HepG2 (cell line): ENCODE measurements at regions not wholly inside any gene's neighbourhood (a gene's known extent, or its start where the extent isn't known, plus 50 kb on each side); places are given as distances from the start of the nearest gene placed in this dataset.

Experiments used
- ATAC-seq: fragments of 200-7000 bp; cut with Tn5 transposase; 3 replicates; pipeline ENCODE4 v1.9.1; 2020; ENCODE audit warnings: mild to moderate bottlenecking, moderate library complexity
- BruUV-seq: library from RNA; stranded (reverse); fragments of 400-500 nt; replicated peaks from 2 replicates; lab custom pipeline; 2021; lab: Mats Ljungman, UMichigan
- CTCF ChIA-PET: fragments of 300-600 bp; formaldehyde crosslinking; extraction: SDS; loops from one replicate; lab custom pipeline; 2021; ENCODE audit warnings: low total read pairs, inconsistent platforms, low intra/inter-chr PET ratio; lab: Yijun Ruan, JAX
- POLR2A ChIA-PET: fragments of 350-600 bp; sonication (Branson Sonifier 250); formaldehyde crosslinking; loops from one replicate; lab custom pipeline; 2020; ENCODE audit warnings: antibody characterized with exemption, inconsistent platforms; lab: Yijun Ruan, JAX
- DNase-seq: peaks from one replicate; pipeline ENCODE4 v3.0.0-alpha.2; 2015; ENCODE audit warnings: low spot score
- FAIRE-seq: peaks from 3 replicates; lab custom pipeline; 2011; peaks lifted over from hg19 to GRCh38; lab: Jason Lieb, UNC
- H2AFZ ChIP-seq: one replicate; pipeline ENCODE4 v1.6.1; 2011; ENCODE audit warnings: low read length, inconsistent platforms
- H3K27ac ChIP-seq: fragments of 300-600 bp; 3 replicates; pipeline ENCODE4 v1.8.0; 2011; ENCODE audit warnings: mixed run types, mild to moderate bottlenecking, mixed read lengths, low read length, inconsistent platforms; ENCODE audit not compliant: insufficient read depth; ENCODE audit errors: extremely low read length
- H3K27me3 ChIP-seq, 2 experiments: fragments of 200-600 bp in 1 of 2; 2 replicates in 1 of 2; 3 replicates in 1 of 2; pipeline versions ENCODE4 v1.6.0 to v1.8.0; 2011; ENCODE audit warnings: low read length in 2 of 2, mild to moderate bottlenecking in 2 of 2, moderate library complexity in 2 of 2, inconsistent platforms in 1 of 2; ENCODE audit not compliant: insufficient read depth in 2 of 2, control insufficient read depth in 1 of 2
- H3K36me3 ChIP-seq, 2 experiments: fragments of 200-600 bp in 1 of 2; replicated peaks in 1 of 2; 2 replicates in 1 of 2; 3 replicates in 1 of 2; pipeline versions ENCODE4 v1.5.1 to v1.8.0; 2011; ENCODE audit warnings: low read length in 2 of 2, inconsistent platforms in 1 of 2; ENCODE audit not compliant: insufficient read depth in 2 of 2, control insufficient read depth in 1 of 2
- H3K4me1 ChIP-seq: 2 replicates; pipeline ENCODE4 v1.5.1; 2012; ENCODE audit warnings: low read length, inconsistent platforms; ENCODE audit not compliant: insufficient read depth
- H3K4me2 ChIP-seq: 2 replicates; pipeline ENCODE4 v1.6.0; 2011; ENCODE audit warnings: low read depth, low read length, inconsistent platforms
- H3K4me3 ChIP-seq, 3 experiments: fragments of 200-600 bp in 1 of 3; sonication (generic), shearing (Covaris generic) in 1 of 3; replicated peaks in 1 of 3; 2 replicates each; pipeline ENCODE4 v1.5.1; 2011 to 2016; ENCODE audit warnings: low read length in 3 of 3, inconsistent platforms in 2 of 3, low read depth in 2 of 3, mild to moderate bottlenecking in 2 of 3, control low read depth in 1 of 3, mixed read lengths in 1 of 3; ENCODE audit not compliant: insufficient read depth in 1 of 3
- H3K79me2 ChIP-seq: one replicate; pipeline ENCODE4 v1.6.1; 2011; ENCODE audit warnings: low read length, inconsistent platforms; ENCODE audit not compliant: insufficient read depth
- H3K9ac ChIP-seq: 2 replicates; pipeline ENCODE4 v1.6.0; 2011; ENCODE audit warnings: mild to moderate bottlenecking, low read depth, low read length, inconsistent platforms; ENCODE audit not compliant: insufficient read depth
- H3K9me3 ChIP-seq: 2 replicates; pipeline ENCODE4 v1.5.1; 2012; ENCODE audit warnings: mild to moderate bottlenecking, low read length
- H4K20me1 ChIP-seq: 2 replicates; pipeline ENCODE4 v1.6.0; 2011; ENCODE audit warnings: inconsistent platforms, mild to moderate bottlenecking, low read length, moderate library complexity; ENCODE audit not compliant: insufficient read depth
- ATRX ChIP-seq: sonication (generic); formaldehyde crosslinking; IDR thresholded peaks from 2 replicates; pipeline ENCODE4 v1.4.0; 2020; ENCODE audit warnings: missing genetic modification reagents, borderline replicate concordance
- MAZ ChIP-seq, 2 experiments: sonication (generic) in 1 of 2; formaldehyde crosslinking in 1 of 2; IDR thresholded peaks; 2 replicates each; pipeline versions ENCODE4 v1.5.0 to v1.6.1; 2012 to 2020; ENCODE audit warnings: low read depth in 2 of 2, mild to moderate bottlenecking in 2 of 2, borderline replicate concordance in 1 of 2, improper control_type of control experiment in 1 of 2, low read length in 1 of 2, missing genetic modification reagents in 1 of 2, moderate library complexity in 1 of 2
- NONO ChIP-seq, 2 experiments: fragments of 450-650 bp in 1 of 2; sonication (generic) in 1 of 2; formaldehyde crosslinking in 1 of 2; IDR thresholded peaks in 1 of 2; conservative IDR thresholded peaks in 1 of 2; 2 replicates each; pipeline versions ENCODE4 v1.6.1 to v1.8.0; 2017 to 2022; ENCODE audit warnings: mild to moderate bottlenecking in 1 of 2, missing genetic modification reagents in 1 of 2, moderate library complexity in 1 of 2
- POLR2A ChIP-seq, 2 experiments: IDR thresholded peaks; 2 replicates each; pipeline ENCODE4 v1.6.1; 2011; ENCODE audit warnings: low read depth in 2 of 2, low read length in 2 of 2, mild to moderate bottlenecking in 1 of 2, moderate library complexity in 1 of 2; ENCODE audit not compliant: insufficient read depth in 1 of 2
- REXO4 ChIP-seq: sonication (generic); formaldehyde crosslinking; IDR thresholded peaks from 2 replicates; pipeline ENCODE4 v1.8.0; 2022; ENCODE audit warnings: missing genetic modification reagents, mild to moderate bottlenecking, borderline replicate concordance
- SAFB2 ChIP-seq: sonication (generic); formaldehyde crosslinking; IDR thresholded peaks from 2 replicates; pipeline ENCODE4 v1.5.1; 2020; ENCODE audit warnings: missing genetic modification reagents, low read depth, mild to moderate bottlenecking, borderline replicate concordance
- YEATS4 ChIP-seq: sonication (generic); formaldehyde crosslinking; IDR thresholded peaks from 2 replicates; pipeline ENCODE4 v1.4.0; 2020; ENCODE audit warnings: missing genetic modification reagents, borderline replicate concordance
- ZKSCAN5 ChIP-seq: sonication (generic); formaldehyde crosslinking; IDR thresholded peaks from 2 replicates; pipeline ENCODE4 v1.5.1; 2020; ENCODE audit warnings: mild to moderate bottlenecking, missing genetic modification reagents
- ZNF557 ChIP-seq: sonication (generic); formaldehyde crosslinking; IDR thresholded peaks from 2 replicates; pipeline ENCODE4 v1.4.0; 2020; ENCODE audit warnings: missing genetic modification reagents
- ZNF879 ChIP-seq: sonication (generic); formaldehyde crosslinking; IDR thresholded peaks from 2 replicates; pipeline ENCODE4 v1.8.1; 2023; ENCODE audit warnings: missing genetic modification reagents
- WGBS: methylation state at CpG from one replicate; pipeline ENCODE4 v1.1.6; 2017; ENCODE audit warnings: low lambda C conversion rate; 5-methylcytosine and 5-hydroxymethylcytosine counted together
- in situ Hi-C: cut with HindIII; loops from 2 replicates; pipeline ENCODE4 v1.10.0; 2017; ENCODE audit warnings: low pct_unique_long_range_greater_than_20kb; ENCODE audit not compliant: extremely low pct_ligation_motif_present
- intact Hi-C: fragments of 100-400 bp; cut with micrococcal nuclease; formaldehyde crosslinking; loops from one replicate; pipeline ENCODE4 v1.10.0; 2022; ENCODE audit not compliant: unreplicated experiment
- TF ChIP-seq, protein P1 (sequence below): sonication (generic); formaldehyde crosslinking; IDR thresholded peaks from 2 replicates; pipeline ENCODE4 v1.8.0; 2022; ENCODE audit warnings: mild to moderate bottlenecking, missing genetic modification reagents

DNA sequence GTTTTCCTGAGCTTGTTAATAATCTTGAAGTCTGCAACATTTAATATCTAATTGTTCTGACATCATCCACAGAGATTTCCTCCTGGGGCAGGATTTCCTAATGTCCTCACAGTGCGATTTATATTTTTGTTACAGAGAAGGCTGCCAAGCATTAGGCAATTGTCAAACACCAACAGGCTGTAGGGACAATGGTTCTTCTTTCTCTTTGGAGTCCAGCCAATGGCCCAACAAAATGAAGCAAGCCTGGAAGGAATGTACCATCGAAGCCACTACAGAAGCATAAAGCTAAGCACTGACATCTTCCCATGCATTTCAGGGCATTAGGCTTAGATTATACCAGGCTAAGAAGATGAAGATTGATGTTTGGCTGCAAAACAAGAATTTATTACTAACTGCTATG lies 173.0 kb upstream of the FRMD4B start:
- Histone ChIP-seq H2AFZ (no peak overlapping the region), H3K79me2 (no peaks in the 10 kb centered on the region), H3K9me3 (no peaks in the 10 kb centered on the region), H3K36me3 (no peaks in the 10 kb centered on the region), H3K27me3 (no peaks in the 10 kb centered on the region), H3K4me2 (no peak overlapping the region), H3K4me3 (no peak overlapping the region), H3K27ac (no peak overlapping the region), H4K20me1 (no peaks in the 10 kb centered on the region), H3K9ac (no peak overlapping the region), H3K4me1 (no peaks in the 10 kb centered on the region)
- FAIRE-seq (no peak), DNase-seq (no peak), ATAC-seq (no peak)
- 6% methylated on average over 2 of the region's 2 CpGs for whole genome bisulfite sequencing
- POLR2A ChIA-PET: no interaction called here
- intact Hi-C loops (no loop called here), in situ Hi-C loops (no loop called here)
- no TSS peak for BruUV-seq
- no peak for TF ChIP-seq ZNF879 (CRISPR knock-in tag)
- no peak for TF ChIP-seq ATRX
- no peak for TF ChIP-seq ZNF557 (CRISPR knock-in tag)
- TF ChIP-seq YEATS4 (CRISPR knock-in tag): no peak
- no peak for TF ChIP-seq NONO (IDR thresholded peaks at IDR 0.05)
- TF ChIP-seq NONO (CRISPR knock-in tag; conservative IDR thresholded peaks at IDR 0.05): no peak
- TF ChIP-seq, protein P1, sequence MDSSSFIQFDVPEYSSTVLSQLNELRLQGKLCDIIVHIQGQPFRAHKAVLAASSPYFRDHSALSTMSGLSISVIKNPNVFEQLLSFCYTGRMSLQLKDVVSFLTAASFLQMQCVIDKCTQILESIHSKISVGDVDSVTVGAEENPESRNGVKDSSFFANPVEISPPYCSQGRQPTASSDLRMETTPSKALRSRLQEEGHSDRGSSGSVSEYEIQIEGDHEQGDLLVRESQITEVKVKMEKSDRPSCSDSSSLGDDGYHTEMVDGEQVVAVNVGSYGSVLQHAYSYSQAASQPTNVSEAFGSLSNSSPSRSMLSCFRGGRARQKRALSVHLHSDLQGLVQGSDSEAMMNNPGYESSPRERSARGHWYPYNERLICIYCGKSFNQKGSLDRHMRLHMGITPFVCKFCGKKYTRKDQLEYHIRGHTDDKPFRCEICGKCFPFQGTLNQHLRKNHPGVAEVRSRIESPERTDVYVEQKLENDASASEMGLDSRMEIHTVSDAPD (CRISPR knock-in tag): no peak
- no peak for TF ChIP-seq MAZ (IDR thresholded peaks at IDR 0.05; ENCODE audit: borderline replicate concordance, low read depth, low read length)
- no peak for TF ChIP-seq MAZ (CRISPR knock-in tag; IDR thresholded peaks at IDR 0.05; ENCODE audit: low read depth)
- TF ChIP-seq SAFB2: no peak
- TF ChIP-seq POLR2A (IDR thresholded peaks at IDR 0.05; ENCODE audit: insufficient read depth in 1 of 2, low read depth in 2 of 2, low read length in 2 of 2): no peak
- no peak for TF ChIP-seq ZKSCAN5
- no peak for TF ChIP-seq REXO4 (CRISPR knock-in tag)
- CTCF ChIA-PET: no interaction called here
